ENCODE measurements at regions not wholly inside any gene's neighbourhood (a gene's known extent, or its start where the extent isn't known, plus 50 kb on each side); places are given as distances from the start of the nearest gene placed in this dataset.

- Histone ChIP-seq H3K27me3 (ENCODE audit: control insufficient read depth in 2 of 2, insufficient read depth in 2 of 2, low read length in 2 of 2) (no peaks in the 10 kb centered on the region), H3K4me1 (ENCODE audit: control insufficient read depth, extremely low read depth, insufficient read depth, low read length) (no peaks in the 10 kb centered on the region), H3K36me3 (ENCODE audit: control insufficient read depth in 2 of 2, extremely low read depth in 1 of 2, insufficient read depth in 2 of 2, low read length in 2 of 2) (no peaks in the 10 kb centered on the region), H4K20me1 (replicated peaks; ENCODE audit: control insufficient read depth, extremely low read depth, insufficient read depth, low read length) (no peaks in the 10 kb centered on the region), H3K79me2 (ENCODE audit: control insufficient read depth, insufficient read depth, low read length) (no peaks in the 10 kb centered on the region), H3K9ac (replicated peaks; ENCODE audit: extremely low read depth, insufficient read depth, low read length) (no peak overlapping the region), H3K27ac (ENCODE audit: insufficient read depth, low read depth, low read length) (no peak overlapping the region), H3K9me1 (replicated peaks; ENCODE audit: control insufficient read depth, extremely low read depth, insufficient read depth, low read length) (no peaks in the 10 kb centered on the region), H3K9me3 (replicated peaks; ENCODE audit: control insufficient read depth, insufficient read depth, low read length) (no peaks in the 10 kb centered on the region), H3K4me3 (replicated peaks in 1 of 3; ENCODE audit: insufficient read depth in 1 of 3, low read depth in 1 of 3, low read length in 3 of 3) (no peak overlapping the region), H2AFZ (ENCODE audit: low read depth, low read length) (no peak overlapping the region), H3K4me2 (ENCODE audit: insufficient read depth, low read length) (no peak overlapping the region)
- no peak for DNase-seq (ENCODE audit: low read depth, low spot score)
- dilution Hi-C loops (cut with MboI; ENCODE audit: extremely low pct_ligation_motif_present, low sequenced_read_pairs), result no loop called here
- no peak for FAIRE-seq
- intact Hi-C loops (cut with micrococcal nuclease), result no loop called here
- ChIA-PET CTCF (no interaction called here), POLR2A (no interaction called here)
- no TSS peak for BruUV-seq (replicated peaks)
- TF ChIP-seq MAX (IDR thresholded peaks at IDR 0.05; ENCODE audit: insufficient read depth, insufficient read length), result no peak
- TF ChIP-seq CTCF (IDR thresholded peaks at IDR 0.05; ENCODE audit: extremely low read depth in 1 of 2, insufficient read depth in 1 of 2, low read depth in 1 of 2, low read length in 2 of 2), result no peak
- TF ChIP-seq GATA2 (IDR thresholded peaks at IDR 0.05; ENCODE audit: insufficient read depth, insufficient read length, low read depth, low read length), result no peak
- no peak for TF ChIP-seq JUN (IDR thresholded peaks at IDR 0.05; ENCODE audit: borderline replicate concordance, insufficient read depth, insufficient read length, low read depth)
These were observed 188.2 kb upstream of the DYRK2 start for GRCh38 chr12:67460388-67460787.

- ChIA-PET POLR2A (no interaction called here), CTCF (no interaction called here)
- BruUV-seq (replicated peaks), result no TSS peak
These were observed 179.8 kb upstream of the DYRK2 start for GRCh38 chr12:67468549-67469245.

More at GRCh38 chr12:67468549-67469245, 179.8 kb upstream of the DYRK2 start:
- H3K4me3 ChIP-seq (replicated peaks in 1 of 3; ENCODE audit: insufficient read depth in 1 of 3, low read depth in 1 of 3, low read length in 3 of 3), result no peak overlapping the region
- no peaks in the 10 kb centered on the region for H3K27me3 ChIP-seq (ENCODE audit: control insufficient read depth in 2 of 2, insufficient read depth in 2 of 2, low read length in 2 of 2)
- no peak overlapping the region for H3K9ac ChIP-seq (replicated peaks; ENCODE audit: extremely low read depth, insufficient read depth, low read length)
- H3K4me1 ChIP-seq (ENCODE audit: control insufficient read depth, extremely low read depth, insufficient read depth, low read length), result no peaks in the 10 kb centered on the region
- H2AFZ ChIP-seq (ENCODE audit: low read depth, low read length), result no peak overlapping the region
- no peak overlapping the region for H3K4me2 ChIP-seq (ENCODE audit: insufficient read depth, low read length)
- no peak for TF ChIP-seq CTCF (IDR thresholded peaks at IDR 0.05; ENCODE audit: extremely low read depth in 1 of 2, insufficient read depth in 1 of 2, low read depth in 1 of 2, low read length in 2 of 2)
- no peak for TF ChIP-seq EZH2 (IDR thresholded peaks at IDR 0.05; ENCODE audit: borderline replicate concordance, low read depth, low read length, severe bottlenecking)
- no peak for TF ChIP-seq POLR2AphosphoS5 (IDR thresholded peaks at IDR 0.05; ENCODE audit: insufficient read depth, low read depth, low read length)
- TF ChIP-seq JUN (IDR thresholded peaks at IDR 0.05; ENCODE audit: borderline replicate concordance, insufficient read depth, insufficient read length, low read depth), result no peak
- TF ChIP-seq FOS (IDR thresholded peaks at IDR 0.05; ENCODE audit: borderline replicate concordance, insufficient read depth, low read length), result no peak
- no peak for TF ChIP-seq GATA2 (IDR thresholded peaks at IDR 0.05; ENCODE audit: insufficient read depth, insufficient read length, low read depth, low read length)
- no peak for TF ChIP-seq MYC (IDR thresholded peaks at IDR 0.05; ENCODE audit: low read depth, low read length)
- no peak for TF ChIP-seq POLR2A (IDR thresholded peaks at IDR 0.05; ENCODE audit: low read depth, low read length)
- no peak for TF ChIP-seq MAX (IDR thresholded peaks at IDR 0.05; ENCODE audit: insufficient read depth, insufficient read length)
- H3K27ac ChIP-seq (ENCODE audit: insufficient read depth, low read depth, low read length), result no peak overlapping the region
- H3K9me3 ChIP-seq (replicated peaks; ENCODE audit: control insufficient read depth, insufficient read depth, low read length), result no peaks in the 10 kb centered on the region
- intact Hi-C loops (cut with micrococcal nuclease) (no loop called here), dilution Hi-C loops (cut with MboI; ENCODE audit: extremely low pct_ligation_motif_present, low sequenced_read_pairs) (no loop called here)
- H3K79me2 ChIP-seq (ENCODE audit: control insufficient read depth, insufficient read depth, low read length), result no peaks in the 10 kb centered on the region
- FAIRE-seq (no peak), DNase-seq (ENCODE audit: low read depth, low spot score) (no peak)
- no peaks in the 10 kb centered on the region for H3K36me3 ChIP-seq (ENCODE audit: control insufficient read depth in 2 of 2, extremely low read depth in 1 of 2, insufficient read depth in 2 of 2, low read length in 2 of 2)
- no peaks in the 10 kb centered on the region for H3K9me1 ChIP-seq (replicated peaks; ENCODE audit: control insufficient read depth, extremely low read depth, insufficient read depth, low read length)
- no peaks in the 10 kb centered on the region for H4K20me1 ChIP-seq (replicated peaks; ENCODE audit: control insufficient read depth, extremely low read depth, insufficient read depth, low read length)
